Hepatocyte (in vitro differentiated cells): ENCODE measurements at regions not wholly inside any gene's neighbourhood (a gene's known extent, or its start where the extent isn't known, plus 50 kb on each side); places are given as distances from the start of the nearest gene placed in this dataset.

Source experiments
- EZH2 ChIP-seq: fragments of 200-600 bp; sonication (generic); IDR thresholded peaks from 2 replicates; pipeline ENCODE4 v1.6.1; 2016; ENCODE audit warnings: antibody characterized with exemption, mild to moderate bottlenecking, borderline replicate concordance
- TF ChIP-seq, protein P1 (sequence below): fragments of 200-600 bp; sonication (generic); IDR thresholded peaks from 2 replicates; pipeline ENCODE4 v1.5.1; 2016; ENCODE audit warnings: antibody characterized with exemption, mild to moderate bottlenecking; ENCODE audit not compliant: poor library complexity

DNA sequence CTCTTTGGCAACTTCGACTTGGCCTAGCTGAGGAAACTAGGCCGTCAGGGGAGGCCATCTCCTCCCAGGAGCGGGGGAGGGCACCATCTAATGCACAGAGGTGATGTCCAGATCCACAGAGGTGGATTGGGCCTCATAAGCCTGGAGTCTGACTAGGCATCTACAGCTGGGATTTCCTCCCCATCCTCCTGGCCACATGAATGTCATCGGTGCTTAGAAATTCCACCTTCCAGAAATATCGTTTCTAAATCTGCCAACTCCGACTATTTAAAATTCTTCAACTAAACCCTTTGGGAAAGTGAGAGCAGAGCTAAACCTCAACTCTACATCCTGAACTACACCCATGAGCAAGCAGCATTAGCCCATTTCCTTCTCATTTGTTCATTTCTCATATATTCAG is 118.7 kb downstream of the WNT5A start:
- TF ChIP-seq, protein P1, sequence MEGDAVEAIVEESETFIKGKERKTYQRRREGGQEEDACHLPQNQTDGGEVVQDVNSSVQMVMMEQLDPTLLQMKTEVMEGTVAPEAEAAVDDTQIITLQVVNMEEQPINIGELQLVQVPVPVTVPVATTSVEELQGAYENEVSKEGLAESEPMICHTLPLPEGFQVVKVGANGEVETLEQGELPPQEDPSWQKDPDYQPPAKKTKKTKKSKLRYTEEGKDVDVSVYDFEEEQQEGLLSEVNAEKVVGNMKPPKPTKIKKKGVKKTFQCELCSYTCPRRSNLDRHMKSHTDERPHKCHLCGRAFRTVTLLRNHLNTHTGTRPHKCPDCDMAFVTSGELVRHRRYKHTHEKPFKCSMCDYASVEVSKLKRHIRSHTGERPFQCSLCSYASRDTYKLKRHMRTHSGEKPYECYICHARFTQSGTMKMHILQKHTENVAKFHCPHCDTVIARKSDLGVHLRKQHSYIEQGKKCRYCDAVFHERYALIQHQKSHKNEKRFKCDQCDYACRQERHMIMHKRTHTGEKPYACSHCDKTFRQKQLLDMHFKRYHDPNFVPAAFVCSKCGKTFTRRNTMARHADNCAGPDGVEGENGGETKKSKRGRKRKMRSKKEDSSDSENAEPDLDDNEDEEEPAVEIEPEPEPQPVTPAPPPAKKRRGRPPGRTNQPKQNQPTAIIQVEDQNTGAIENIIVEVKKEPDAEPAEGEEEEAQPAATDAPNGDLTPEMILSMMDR = no peak
- TF ChIP-seq EZH2 = no peak
